ENCODE measurements at regions not wholly inside any gene's neighbourhood (a gene's known extent, or its start where the extent isn't known, plus 50 kb on each side); places are given as distances from the start of the nearest gene placed in this dataset.

DNA sequence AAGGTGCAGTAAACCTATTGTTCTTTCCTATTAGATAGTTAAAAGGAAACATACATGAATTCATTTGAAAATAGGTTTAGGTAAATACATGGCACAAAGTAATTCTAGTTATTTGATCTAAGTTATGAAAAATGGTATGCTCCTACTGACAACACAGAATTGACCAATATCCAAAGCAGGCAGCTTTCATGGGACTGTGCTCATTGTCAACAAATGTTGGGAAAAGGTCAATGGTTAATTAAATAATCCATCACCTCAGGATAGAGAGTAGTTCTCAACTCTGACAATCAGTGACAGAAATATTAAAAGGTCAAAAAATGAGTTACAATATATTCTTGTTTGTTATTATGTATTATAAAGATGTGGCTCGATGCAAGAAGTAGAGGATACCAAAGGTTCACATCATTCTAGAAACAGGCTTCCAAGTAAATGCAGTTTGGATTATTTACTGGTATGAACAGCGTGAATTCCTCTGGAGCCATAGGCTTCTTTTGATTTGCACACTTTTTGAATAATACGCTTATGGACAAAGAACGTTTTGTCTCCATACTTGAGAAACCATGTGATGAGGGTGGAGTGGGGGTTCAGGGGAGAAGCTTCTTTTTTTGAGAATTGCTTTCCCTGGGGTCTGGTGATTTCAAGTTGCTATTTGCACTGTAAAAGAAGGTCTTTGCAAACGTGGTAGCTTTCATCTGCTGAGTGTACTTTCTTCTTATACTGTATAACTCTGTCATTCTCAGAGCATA, 422.0 kb upstream of the ZEB2 start:
- TF ChIP-seq EP300 (IDR thresholded peaks at IDR 0.05), result no peak
- TF ChIP-seq, protein P1, sequence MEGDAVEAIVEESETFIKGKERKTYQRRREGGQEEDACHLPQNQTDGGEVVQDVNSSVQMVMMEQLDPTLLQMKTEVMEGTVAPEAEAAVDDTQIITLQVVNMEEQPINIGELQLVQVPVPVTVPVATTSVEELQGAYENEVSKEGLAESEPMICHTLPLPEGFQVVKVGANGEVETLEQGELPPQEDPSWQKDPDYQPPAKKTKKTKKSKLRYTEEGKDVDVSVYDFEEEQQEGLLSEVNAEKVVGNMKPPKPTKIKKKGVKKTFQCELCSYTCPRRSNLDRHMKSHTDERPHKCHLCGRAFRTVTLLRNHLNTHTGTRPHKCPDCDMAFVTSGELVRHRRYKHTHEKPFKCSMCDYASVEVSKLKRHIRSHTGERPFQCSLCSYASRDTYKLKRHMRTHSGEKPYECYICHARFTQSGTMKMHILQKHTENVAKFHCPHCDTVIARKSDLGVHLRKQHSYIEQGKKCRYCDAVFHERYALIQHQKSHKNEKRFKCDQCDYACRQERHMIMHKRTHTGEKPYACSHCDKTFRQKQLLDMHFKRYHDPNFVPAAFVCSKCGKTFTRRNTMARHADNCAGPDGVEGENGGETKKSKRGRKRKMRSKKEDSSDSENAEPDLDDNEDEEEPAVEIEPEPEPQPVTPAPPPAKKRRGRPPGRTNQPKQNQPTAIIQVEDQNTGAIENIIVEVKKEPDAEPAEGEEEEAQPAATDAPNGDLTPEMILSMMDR (IDR thresholded peaks at IDR 0.05), result no peak
- no peak for TF ChIP-seq POLR2A (IDR thresholded peaks at IDR 0.05)
- no peak for TF ChIP-seq POLR2AphosphoS5 (IDR thresholded peaks at IDR 0.05)

Measured in sigmoid colon (tissue), 4 donors.